H9 (cell line): ENCODE measurements at regions not wholly inside any gene's neighbourhood (a gene's known extent, or its start where the extent isn't known, plus 50 kb on each side); places are given as distances from the start of the nearest gene placed in this dataset.

Experiments used
- DNase-seq: peaks from one replicate; pipeline ENCODE4 v3.0.0-alpha.2; 2017
- H2AFZ ChIP-seq: one replicate; pipeline ENCODE4 v1.6.1; 2013; ENCODE audit warnings: mild to moderate bottlenecking, low read length, control low read depth, moderate library complexity
- H2AK5ac ChIP-seq: 2 replicates; pipeline ENCODE4 v1.6.1; 2013; ENCODE audit warnings: low read length, control low read depth, mixed read lengths; ENCODE audit not compliant: insufficient read length
- H2BK120ac ChIP-seq: one replicate; pipeline ENCODE4 v1.6.1; 2013; ENCODE audit warnings: low read depth, mild to moderate bottlenecking, low read length, control low read depth, inconsistent platforms; ENCODE audit not compliant: poor library complexity, severe bottlenecking
- H2BK12ac ChIP-seq: 2 replicates; pipeline ENCODE4 v1.6.1; 2013; ENCODE audit warnings: low read length, control low read depth, mixed read lengths, low read depth; ENCODE audit not compliant: insufficient read length
- H2BK15ac ChIP-seq: 2 replicates; pipeline ENCODE4 v1.6.1; 2013; ENCODE audit warnings: low read depth, low read length, control low read depth
- H2BK20ac ChIP-seq: one replicate; pipeline ENCODE4 v1.6.1; 2013; ENCODE audit warnings: low read depth, mild to moderate bottlenecking, low read length, control low read depth, inconsistent platforms; ENCODE audit not compliant: poor library complexity, severe bottlenecking
- H2BK5ac ChIP-seq: 2 replicates; pipeline ENCODE4 v1.6.1; 2013; ENCODE audit warnings: low read length, control low read depth, mixed read lengths; ENCODE audit not compliant: insufficient read length
- H3K14ac ChIP-seq: 2 replicates; pipeline ENCODE4 v1.6.1; 2013; ENCODE audit warnings: low read length, control low read depth; ENCODE audit not compliant: insufficient read depth
- H3K18ac ChIP-seq: 2 replicates; pipeline ENCODE4 v1.6.1; 2013; ENCODE audit warnings: low read depth, mild to moderate bottlenecking, mixed read lengths, low read length, control low read depth; ENCODE audit not compliant: insufficient read length
- H3K23ac ChIP-seq: 2 replicates; pipeline ENCODE4 v1.6.1; 2013; ENCODE audit warnings: low read length, control low read depth, mixed read lengths, low read depth; ENCODE audit not compliant: insufficient read length
- H3K23me2 ChIP-seq: 2 replicates; pipeline ENCODE4 v1.6.1; 2013; ENCODE audit warnings: low read depth, mild to moderate bottlenecking, mixed read lengths, low read length, control low read depth; ENCODE audit not compliant: insufficient read length, poor library complexity, severe bottlenecking
- H3K27ac ChIP-seq: 2 replicates; pipeline ENCODE4 v1.5.1; 2013; ENCODE audit warnings: low read length, control low read depth, mixed read lengths, low read depth; ENCODE audit not compliant: insufficient read length
- H3K27me3 ChIP-seq: 2 replicates; pipeline ENCODE4 v1.6.1; 2013; ENCODE audit warnings: low read length, control low read depth, inconsistent platforms; ENCODE audit not compliant: insufficient read depth
- H3K4ac ChIP-seq: 2 replicates; pipeline ENCODE4 v1.6.1; 2013; ENCODE audit warnings: low read depth, mild to moderate bottlenecking, control low read depth, inconsistent platforms, low read length, moderate library complexity
- H3K4me1 ChIP-seq: 2 replicates; pipeline ENCODE4 v1.6.1; 2013; ENCODE audit warnings: low read length, control low read depth, inconsistent platforms; ENCODE audit not compliant: insufficient read depth
- H3K4me2 ChIP-seq: 2 replicates; pipeline ENCODE4 v1.6.1; 2013; ENCODE audit warnings: low read length, control low read depth, mixed read lengths; ENCODE audit not compliant: insufficient read length, insufficient read depth
- H3K56ac ChIP-seq: 2 replicates; pipeline ENCODE4 v1.6.1; 2013; ENCODE audit warnings: low read depth, mild to moderate bottlenecking, mixed read lengths, low read length, control low read depth; ENCODE audit not compliant: insufficient read length
- H3K79me1 ChIP-seq: 2 replicates; pipeline ENCODE4 v1.6.1; 2013; ENCODE audit warnings: low read depth, mild to moderate bottlenecking, moderate library complexity, low read length, control low read depth, inconsistent platforms; ENCODE audit not compliant: insufficient read depth, poor library complexity, severe bottlenecking
- H3K79me2 ChIP-seq: 2 replicates; pipeline ENCODE4 v1.6.1; 2013; ENCODE audit warnings: low read length, control low read depth, inconsistent platforms; ENCODE audit not compliant: insufficient read depth
- H3K9ac ChIP-seq: 2 replicates; pipeline ENCODE4 v1.6.1; 2013; ENCODE audit warnings: low read length, control low read depth, mixed read lengths; ENCODE audit not compliant: insufficient read length; ENCODE audit errors: extremely low read depth
- H3K9me3 ChIP-seq: one replicate; pipeline ENCODE4 v1.6.1; 2013; ENCODE audit warnings: low read depth, low read length, inconsistent platforms; ENCODE audit not compliant: control insufficient read depth
- H3T11ph ChIP-seq: one replicate; pipeline ENCODE4 v1.6.1; 2013; ENCODE audit warnings: mild to moderate bottlenecking, low read length, control low read depth, inconsistent platforms
- H4K20me1 ChIP-seq: one replicate; pipeline ENCODE4 v1.6.1; 2013; ENCODE audit not compliant: control insufficient read depth, insufficient read length, insufficient read depth
- H4K5ac ChIP-seq: 2 replicates; pipeline ENCODE4 v1.6.1; 2013; ENCODE audit warnings: low read depth, mild to moderate bottlenecking, mixed read lengths, low read length, control low read depth; ENCODE audit not compliant: insufficient read length
- H4K8ac ChIP-seq: replicated peaks from 2 replicates; pipeline ENCODE4 v1.6.1; 2013; ENCODE audit warnings: low read length, control low read depth, mixed read lengths, low read depth; ENCODE audit not compliant: insufficient read length
- H4K91ac ChIP-seq: 2 replicates; pipeline ENCODE4 v1.6.1; 2013; ENCODE audit warnings: low read depth, mild to moderate bottlenecking, moderate library complexity, mixed read lengths, low read length, control low read depth; ENCODE audit not compliant: insufficient read length
- H3K27ac Mint-ChIP-seq, 3 experiments: 2 replicates in 2 of 3; 3 replicates in 1 of 3; pipeline ENCODE4 v1.8.0; 2020 to 2021; ENCODE audit warnings: mixed read lengths in 3 of 3, mild to moderate bottlenecking in 1 of 3, moderate library complexity in 1 of 3
- H3K27me3 Mint-ChIP-seq: 2 replicates; pipeline ENCODE4 v1.8.0; 2021; ENCODE audit warnings: low read depth, mild to moderate bottlenecking, moderate library complexity, mixed read lengths
- H3K36me3 Mint-ChIP-seq, 3 experiments: 2 replicates in 2 of 3; 3 replicates in 1 of 3; pipeline ENCODE4 v1.8.0; 2020 to 2021; ENCODE audit warnings: low read depth in 3 of 3, mixed read lengths in 3 of 3; ENCODE audit not compliant: insufficient read depth in 1 of 3
- H3K4me1 Mint-ChIP-seq, 2 experiments: 2 replicates each; pipeline ENCODE4 v1.8.0; 2020; ENCODE audit warnings: mixed read lengths in 2 of 2
- H3K4me3 Mint-ChIP-seq, 2 experiments: 2 replicates in 1 of 2; 3 replicates in 1 of 2; pipeline ENCODE4 v1.8.0; 2020 to 2021; ENCODE audit warnings: mild to moderate bottlenecking in 2 of 2, mixed read lengths in 2 of 2, moderate library complexity in 1 of 2
- H3K9me3 Mint-ChIP-seq, 2 experiments: 2 replicates in 1 of 2; 3 replicates in 1 of 2; pipeline ENCODE4 v1.8.0; 2020; ENCODE audit warnings: mild to moderate bottlenecking in 2 of 2, mixed read lengths in 2 of 2, moderate library complexity in 1 of 2
- WGBS: extraction: QIAGEN DNeasy Blood & Tissue Kit; methylation state at CpG from one replicate; pipeline ENCODE4 v1.1.7; 2013; ENCODE audit warnings: missing lambda C conversion rate, low lambda C conversion rate, mixed read lengths; ENCODE audit not compliant: insufficient read length; ENCODE audit errors: extremely low coverage; 5-methylcytosine and 5-hydroxymethylcytosine counted together
- TF ChIP-seq, protein P1 (sequence below): fragments of 200-600 bp; sonication (generic); conservative IDR thresholded peaks from 3 replicates; pipeline ENCODE4 v1.8.0; 2021; ENCODE audit warnings: antibody characterized with exemption, mild to moderate bottlenecking

GRCh38 chr7:116100626-116101025 lies 70.1 kb upstream of the TFEC start:
- H3K4me1 ChIP-seq: peaks cover 4% of the 10 kb centered on the region; the same call in 1 of the 2 replicates
- H2BK12ac ChIP-seq: no peak overlapping the region
- TF ChIP-seq, protein P1, sequence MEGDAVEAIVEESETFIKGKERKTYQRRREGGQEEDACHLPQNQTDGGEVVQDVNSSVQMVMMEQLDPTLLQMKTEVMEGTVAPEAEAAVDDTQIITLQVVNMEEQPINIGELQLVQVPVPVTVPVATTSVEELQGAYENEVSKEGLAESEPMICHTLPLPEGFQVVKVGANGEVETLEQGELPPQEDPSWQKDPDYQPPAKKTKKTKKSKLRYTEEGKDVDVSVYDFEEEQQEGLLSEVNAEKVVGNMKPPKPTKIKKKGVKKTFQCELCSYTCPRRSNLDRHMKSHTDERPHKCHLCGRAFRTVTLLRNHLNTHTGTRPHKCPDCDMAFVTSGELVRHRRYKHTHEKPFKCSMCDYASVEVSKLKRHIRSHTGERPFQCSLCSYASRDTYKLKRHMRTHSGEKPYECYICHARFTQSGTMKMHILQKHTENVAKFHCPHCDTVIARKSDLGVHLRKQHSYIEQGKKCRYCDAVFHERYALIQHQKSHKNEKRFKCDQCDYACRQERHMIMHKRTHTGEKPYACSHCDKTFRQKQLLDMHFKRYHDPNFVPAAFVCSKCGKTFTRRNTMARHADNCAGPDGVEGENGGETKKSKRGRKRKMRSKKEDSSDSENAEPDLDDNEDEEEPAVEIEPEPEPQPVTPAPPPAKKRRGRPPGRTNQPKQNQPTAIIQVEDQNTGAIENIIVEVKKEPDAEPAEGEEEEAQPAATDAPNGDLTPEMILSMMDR: no peak
- Mint-ChIP-seq H3K4me1 (peaks cover 18 to 19% of the 10 kb centered on the region in 2 experiments), H3K4me3 (no peak overlapping the region), H3K27me3 (no peaks in the 10 kb centered on the region), H3K9me3 (no peaks in the 10 kb centered on the region), H3K27ac (no peak overlapping the region), H3K36me3 (no peaks in the 10 kb centered on the region)
- H3K18ac ChIP-seq: no peak overlapping the region
- H4K5ac ChIP-seq: no peak overlapping the region
- no peaks in the 10 kb centered on the region for H3K79me2 ChIP-seq
- no peak for DNase-seq
- no peak overlapping the region for H3K9ac ChIP-seq
- H4K8ac ChIP-seq: no peak overlapping the region
- H2AK5ac ChIP-seq: no peak overlapping the region
- no peak overlapping the region for H4K91ac ChIP-seq
- no peak overlapping the region for H2AFZ ChIP-seq
- H3K4me2 ChIP-seq: no peak overlapping the region
- no peak overlapping the region for H2BK15ac ChIP-seq
- H3K4ac ChIP-seq: no peak overlapping the region
- H3K56ac ChIP-seq: no peak overlapping the region
- H3K14ac ChIP-seq: no peak overlapping the region
- no peak overlapping the region for H2BK5ac ChIP-seq
- H3T11ph ChIP-seq: no peak overlapping the region
- H3K79me1 ChIP-seq: no peaks in the 10 kb centered on the region
- H3K23me2 ChIP-seq: no peaks in the 10 kb centered on the region
- no peak overlapping the region for H2BK20ac ChIP-seq
- no peak overlapping the region for H3K27ac ChIP-seq
- no peak overlapping the region for H3K23ac ChIP-seq
- H4K20me1 ChIP-seq: no peaks in the 10 kb centered on the region
- H3K9me3 ChIP-seq: no peaks in the 10 kb centered on the region
- WGBS: no CpG with 5 or more reads among the region's 2 CpGs
- H2BK120ac ChIP-seq: no peak overlapping the region
- H3K27me3 ChIP-seq: no peaks in the 10 kb centered on the region
